Stomach (tissue), 4 donors: ENCODE measurements at regions not wholly inside any gene's neighbourhood (a gene's known extent, or its start where the extent isn't known, plus 50 kb on each side); places are given as distances from the start of the nearest gene placed in this dataset.

Experiments used
- CTCF ChIP-seq, 7 experiments: fragments of 450-650 bp in 4 of 7; fragments of 200-600 bp in 3 of 7; sonication (generic) in 3 of 7; IDR thresholded peaks; one replicate each; pipeline ENCODE4 v1.5.1; 2016 to 2019; ENCODE audit warnings: antibody characterized with exemption in 7 of 7, control low read depth in 2 of 7, mild to moderate bottlenecking in 1 of 7
- EP300 ChIP-seq: sonication (generic); formaldehyde crosslinking; IDR thresholded peaks from one replicate; pipeline ENCODE4 v1.6.1; 2017; ENCODE audit warnings: antibody characterized with exemption
- POLR2A ChIP-seq, 4 donors: fragments of 450-650 bp; IDR thresholded peaks; one replicate each; pipeline ENCODE4 v1.6.1; 2016; ENCODE audit warnings: antibody characterized with exemption in 4 of 4, control low read depth in 2 of 4, mild to moderate bottlenecking in 1 of 4, moderate library complexity in 1 of 4
- POLR2AphosphoS5 ChIP-seq, 3 donors: sonication (generic); formaldehyde crosslinking; IDR thresholded peaks; one replicate each; pipeline ENCODE4 v1.6.1; 2016; ENCODE audit warnings: antibody characterized with exemption in 3 of 3

GRCh38 chr11:86728562-86728961, 56.1 kb upstream of the ME3 start:
- TF ChIP-seq POLR2A (IDR thresholded peaks at IDR 0.05) (no peak), CTCF (IDR thresholded peaks at IDR 0.05) (no peak), POLR2AphosphoS5 (IDR thresholded peaks at IDR 0.05) (no peak), EP300 (no peak)
